ENCODE measurements at regions not wholly inside any gene's neighbourhood (a gene's known extent, or its start where the extent isn't known, plus 50 kb on each side); places are given as distances from the start of the nearest gene placed in this dataset.

- no peak overlapping the region for H3K27ac Mint-ChIP-seq
- no peak for DNase-seq (ENCODE audit: low spot score in 2 of 2, unreplicated experiment in 2 of 2)
- H3K4me1 Mint-ChIP-seq, result peaks cover 15% of the 10 kb centered on the region
- H3K9me3 Mint-ChIP-seq, result no peaks in the 10 kb centered on the region
- H3K27me3 Mint-ChIP-seq (ENCODE audit: low read depth), result no peaks in the 10 kb centered on the region
- TF ChIP-seq CTCF (IDR thresholded peaks at IDR 0.05; ENCODE audit: unreplicated experiment), result no peak
- no peak overlapping the region for H3K4me3 Mint-ChIP-seq
- no peaks in the 10 kb centered on the region for H3K36me3 Mint-ChIP-seq
Observed at GRCh38 chr15:35888815-35889214, 342.9 kb upstream of the DPH6 start.

GRCh38 chr15:35907511-35907910 lies 361.5 kb upstream of the DPH6 start:
- Mint-ChIP-seq H3K27me3 (ENCODE audit: low read depth) (no peaks in the 10 kb centered on the region), H3K4me3 (no peak overlapping the region), H3K4me1 (peaks cover 18% of the 10 kb centered on the region), H3K9me3 (peaks cover 8% of the 10 kb centered on the region), H3K27ac (no peak overlapping the region), H3K36me3 (peaks cover 4% of the 10 kb centered on the region)
- no peak for TF ChIP-seq CTCF (IDR thresholded peaks at IDR 0.05; ENCODE audit: unreplicated experiment)
- DNase-seq (ENCODE audit: low spot score in 2 of 2, unreplicated experiment in 2 of 2), result no peak

GRCh38 chr15:35909414-35909813 lies 363.4 kb upstream of the DPH6 start:
- DNase-seq (ENCODE audit: low spot score in 2 of 2, unreplicated experiment in 2 of 2), result no peak
- Mint-ChIP-seq H3K4me3 (no peak overlapping the region), H3K9me3 (peaks cover 3% of the 10 kb centered on the region), H3K4me1 (peaks cover 17% of the 10 kb centered on the region), H3K27me3 (ENCODE audit: low read depth) (no peaks in the 10 kb centered on the region), H3K27ac (no peak overlapping the region), H3K36me3 (peaks cover 2% of the 10 kb centered on the region)
- TF ChIP-seq CTCF (IDR thresholded peaks at IDR 0.05; ENCODE audit: unreplicated experiment), result no peak

GRCh38 chr15:35910227-35910626 lies 364.3 kb upstream of the DPH6 start:
- no peak overlapping the region for H3K4me3 Mint-ChIP-seq
- H3K4me1 Mint-ChIP-seq, result peaks cover 10% of the 10 kb centered on the region
- peaks cover 9% of the 10 kb centered on the region for H3K9me3 Mint-ChIP-seq
- TF ChIP-seq CTCF (IDR thresholded peaks at IDR 0.05; ENCODE audit: unreplicated experiment), result no peak
- H3K27ac Mint-ChIP-seq, result no peak overlapping the region
- H3K36me3 Mint-ChIP-seq, result peaks cover 5% of the 10 kb centered on the region
- no peak for DNase-seq (ENCODE audit: low spot score in 2 of 2, unreplicated experiment in 2 of 2)
- no peaks in the 10 kb centered on the region for H3K27me3 Mint-ChIP-seq (ENCODE audit: low read depth)

GRCh38 chr15:35911052-35911777 lies 365.2 kb upstream of the DPH6 start:
- H3K4me3 Mint-ChIP-seq, result no peak overlapping the region
- no peak for TF ChIP-seq CTCF (IDR thresholded peaks at IDR 0.05; ENCODE audit: unreplicated experiment)
- H3K36me3 Mint-ChIP-seq, result peaks cover 7% of the 10 kb centered on the region
- no peak for DNase-seq (ENCODE audit: low spot score in 2 of 2, unreplicated experiment in 2 of 2)
- no peak overlapping the region for H3K27ac Mint-ChIP-seq
- H3K4me1 Mint-ChIP-seq, result peaks cover 7% of the 10 kb centered on the region
- H3K27me3 Mint-ChIP-seq (ENCODE audit: low read depth), result no peaks in the 10 kb centered on the region
- peaks cover 18% of the 10 kb centered on the region for H3K9me3 Mint-ChIP-seq

Data from mesothelial cell of epicardium (in vitro differentiated cells).